SK-N-SH treated with all-trans-retinoic acid at 6 μM for 48 hours (cell line): ENCODE measurements at regions not wholly inside any gene's neighbourhood (a gene's known extent, or its start where the extent isn't known, plus 50 kb on each side); places are given as distances from the start of the nearest gene placed in this dataset.

Source experiments
- ATAC-seq: fragments of 200-7000 bp; cut with Tn5 transposase; 3 replicates; pipeline ENCODE4 v1.9.1; 2020; ENCODE audit warnings: mild to moderate bottlenecking, moderate library complexity
- ARNTL ChIP-seq: fragments of 450-650 bp; formaldehyde crosslinking; IDR thresholded peaks from 2 replicates; pipeline ENCODE4 v1.5.0; 2020; ENCODE audit warnings: low read depth, mild to moderate bottlenecking, moderate library complexity, borderline replicate concordance
- BACH2 ChIP-seq: fragments of 250-450 bp; sonication (Bioruptor Pico); IDR thresholded peaks from 2 replicates; pipeline ENCODE4 v1.9.0; 2021; ENCODE audit warnings: mild to moderate bottlenecking, borderline replicate concordance
- CSDC2 ChIP-seq: fragments of 250-450 bp; sonication (Bioruptor Pico); IDR thresholded peaks from 2 replicates; pipeline ENCODE4 v1.5.0; 2020; ENCODE audit warnings: mild to moderate bottlenecking, moderate library complexity
- ESRRG ChIP-seq: fragments of 250-450 bp; sonication (Bioruptor Pico); IDR thresholded peaks from 2 replicates; pipeline ENCODE4 v1.6.1; 2021; ENCODE audit warnings: mild to moderate bottlenecking
- GLIS3 ChIP-seq: fragments of 250-450 bp; sonication (Bioruptor Pico); IDR thresholded peaks from 2 replicates; pipeline ENCODE4 v1.5.0; 2020; ENCODE audit warnings: mild to moderate bottlenecking, moderate library complexity
- OSR1 ChIP-seq: fragments of 250-450 bp; sonication (Bioruptor Pico); IDR thresholded peaks from 2 replicates; pipeline ENCODE4 v1.8.0; 2022; ENCODE audit warnings: moderate library complexity, mild to moderate bottlenecking, inconsistent platforms
- PATZ1 ChIP-seq: fragments of 250-450 bp; sonication (Bioruptor Pico); IDR thresholded peaks from 2 replicates; pipeline ENCODE4 v1.8.0; 2020; ENCODE audit warnings: mild to moderate bottlenecking, moderate library complexity, borderline replicate concordance
- PPARA ChIP-seq: fragments of 250-450 bp; sonication (Bioruptor Pico); IDR thresholded peaks from 2 replicates; pipeline ENCODE4 v1.5.0; 2020; ENCODE audit warnings: mild to moderate bottlenecking, borderline replicate concordance
- RARB ChIP-seq: fragments of 250-450 bp; sonication (Bioruptor Pico); IDR thresholded peaks from 2 replicates; pipeline ENCODE4 v1.8.0; 2021; ENCODE audit warnings: mild to moderate bottlenecking, moderate library complexity
- SNAI2 ChIP-seq: fragments of 250-450 bp; sonication (Bioruptor Pico); IDR thresholded peaks from 2 replicates; pipeline ENCODE4 v1.5.0; 2020; ENCODE audit warnings: mild to moderate bottlenecking, moderate library complexity
- TCF4 ChIP-seq: fragments of 250-450 bp; sonication (Bioruptor Pico); IDR thresholded peaks from 2 replicates; pipeline ENCODE4 v1.8.0; 2021; ENCODE audit warnings: mild to moderate bottlenecking, moderate library complexity, borderline replicate concordance
- TOX ChIP-seq: fragments of 250-450 bp; sonication (Bioruptor Pico); IDR thresholded peaks from 2 replicates; pipeline ENCODE4 v1.8.0; 2021; ENCODE audit warnings: mild to moderate bottlenecking, moderate library complexity, borderline replicate concordance
- ZC3H10 ChIP-seq: fragments of 250-450 bp; sonication (Bioruptor Pico); IDR thresholded peaks from 2 replicates; pipeline ENCODE4 v1.5.1; 2021; ENCODE audit warnings: mild to moderate bottlenecking, moderate library complexity
- ZFP3 ChIP-seq: fragments of 250-450 bp; sonication (Bioruptor Pico); IDR thresholded peaks from 2 replicates; pipeline ENCODE4 v1.5.0; 2020; ENCODE audit warnings: mild to moderate bottlenecking, moderate library complexity
- ZFP30 ChIP-seq: fragments of 450-650 bp; formaldehyde crosslinking; IDR thresholded peaks from 2 replicates; pipeline ENCODE4 v1.5.0; 2022; ENCODE audit warnings: mild to moderate bottlenecking, moderate library complexity
- ZNF565 ChIP-seq: fragments of 450-650 bp; formaldehyde crosslinking; conservative IDR thresholded peaks from 2 replicates; pipeline ENCODE4 v1.5.0; 2020; ENCODE audit warnings: low read depth, mild to moderate bottlenecking, moderate library complexity
- ZNF70 ChIP-seq: fragments of 450-650 bp; formaldehyde crosslinking; IDR thresholded peaks from 2 replicates; pipeline ENCODE4 v1.5.0; 2020; ENCODE audit warnings: mild to moderate bottlenecking, moderate library complexity
- ZNF8 ChIP-seq: fragments of 450-650 bp; formaldehyde crosslinking; IDR thresholded peaks from 2 replicates; pipeline ENCODE4 v1.5.0; 2020; ENCODE audit warnings: mild to moderate bottlenecking, moderate library complexity
- TF ChIP-seq, protein P1 (sequence below): fragments of 250-450 bp; sonication (Bioruptor Pico); IDR thresholded peaks from 2 replicates; pipeline ENCODE4 v1.5.1; 2020; ENCODE audit warnings: low read depth, mild to moderate bottlenecking, moderate library complexity
- TF ChIP-seq, protein P2 (sequence below): fragments of 250-450 bp; sonication (Bioruptor Pico); IDR thresholded peaks from 2 replicates; pipeline ENCODE4 v1.5.1; 2021; ENCODE audit warnings: mild to moderate bottlenecking, moderate library complexity
- TF ChIP-seq, protein P3 (sequence below): fragments of 250-450 bp; sonication (Bioruptor Pico); IDR thresholded peaks from 2 replicates; pipeline ENCODE4 v1.8.0; 2021; ENCODE audit warnings: low read depth, mild to moderate bottlenecking, moderate library complexity, borderline replicate concordance

- ATAC-seq, result no peak
- no peak for TF ChIP-seq PATZ1
- TF ChIP-seq PPARA (CRISPR knock-in tag), result no peak
- TF ChIP-seq, protein P1, sequence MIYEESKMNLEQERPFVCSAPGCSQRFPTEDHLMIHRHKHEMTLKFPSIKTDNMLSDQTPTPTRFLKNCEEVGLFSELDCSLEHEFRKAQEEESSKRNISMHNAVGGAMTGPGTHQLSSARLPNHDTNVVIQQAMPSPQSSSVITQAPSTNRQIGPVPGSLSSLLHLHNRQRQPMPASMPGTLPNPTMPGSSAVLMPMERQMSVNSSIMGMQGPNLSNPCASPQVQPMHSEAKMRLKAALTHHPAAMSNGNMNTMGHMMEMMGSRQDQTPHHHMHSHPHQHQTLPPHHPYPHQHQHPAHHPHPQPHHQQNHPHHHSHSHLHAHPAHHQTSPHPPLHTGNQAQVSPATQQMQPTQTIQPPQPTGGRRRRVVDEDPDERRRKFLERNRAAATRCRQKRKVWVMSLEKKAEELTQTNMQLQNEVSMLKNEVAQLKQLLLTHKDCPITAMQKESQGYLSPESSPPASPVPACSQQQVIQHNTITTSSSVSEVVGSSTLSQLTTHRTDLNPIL, result no peak
- no peak for TF ChIP-seq TOX (CRISPR knock-in tag)
- TF ChIP-seq SNAI2, result no peak
These were observed 79.8 kb downstream of the MID1IP1 start for GRCh38 chrX:38881066-38881465.

- ATAC-seq, result no peak
- TF ChIP-seq GLIS3 (CRISPR knock-in tag), result no peak
- TF ChIP-seq TCF4, result no peak
- no peak for TF ChIP-seq ZNF70
- TF ChIP-seq ZNF565 (CRISPR knock-in tag), result no peak
- TF ChIP-seq, protein P2, sequence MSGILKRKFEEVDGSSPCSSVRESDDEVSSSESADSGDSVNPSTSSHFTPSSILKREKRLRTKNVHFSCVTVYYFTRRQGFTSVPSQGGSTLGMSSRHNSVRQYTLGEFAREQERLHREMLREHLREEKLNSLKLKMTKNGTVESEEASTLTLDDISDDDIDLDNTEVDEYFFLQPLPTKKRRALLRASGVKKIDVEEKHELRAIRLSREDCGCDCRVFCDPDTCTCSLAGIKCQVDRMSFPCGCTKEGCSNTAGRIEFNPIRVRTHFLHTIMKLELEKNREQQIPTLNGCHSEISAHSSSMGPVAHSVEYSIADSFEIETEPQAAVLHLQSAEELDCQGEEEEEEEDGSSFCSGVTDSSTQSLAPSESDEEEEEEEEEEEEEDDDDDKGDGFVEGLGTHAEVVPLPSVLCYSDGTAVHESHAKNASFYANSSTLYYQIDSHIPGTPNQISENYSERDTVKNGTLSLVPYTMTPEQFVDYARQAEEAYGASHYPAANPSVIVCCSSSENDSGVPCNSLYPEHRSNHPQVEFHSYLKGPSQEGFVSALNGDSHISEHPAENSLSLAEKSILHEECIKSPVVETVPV (CRISPR knock-in tag), result no peak
- TF ChIP-seq RARB (CRISPR knock-in tag), result no peak
- TF ChIP-seq ESRRG (CRISPR knock-in tag), result no peak
- TF ChIP-seq TOX (CRISPR knock-in tag), result no peak
- no peak for TF ChIP-seq ZNF8 (CRISPR knock-in tag)
- TF ChIP-seq BACH2 (CRISPR knock-in tag), result no peak
- TF ChIP-seq ZFP3 (CRISPR knock-in tag), result no peak
- no peak for TF ChIP-seq PPARA (CRISPR knock-in tag)
- TF ChIP-seq OSR1 (CRISPR knock-in tag), result no peak
- TF ChIP-seq PATZ1, result no peak
- no peak for TF ChIP-seq ARNTL (CRISPR knock-in tag)
- TF ChIP-seq ZFP30 (CRISPR knock-in tag), result no peak
- TF ChIP-seq, protein P3, sequence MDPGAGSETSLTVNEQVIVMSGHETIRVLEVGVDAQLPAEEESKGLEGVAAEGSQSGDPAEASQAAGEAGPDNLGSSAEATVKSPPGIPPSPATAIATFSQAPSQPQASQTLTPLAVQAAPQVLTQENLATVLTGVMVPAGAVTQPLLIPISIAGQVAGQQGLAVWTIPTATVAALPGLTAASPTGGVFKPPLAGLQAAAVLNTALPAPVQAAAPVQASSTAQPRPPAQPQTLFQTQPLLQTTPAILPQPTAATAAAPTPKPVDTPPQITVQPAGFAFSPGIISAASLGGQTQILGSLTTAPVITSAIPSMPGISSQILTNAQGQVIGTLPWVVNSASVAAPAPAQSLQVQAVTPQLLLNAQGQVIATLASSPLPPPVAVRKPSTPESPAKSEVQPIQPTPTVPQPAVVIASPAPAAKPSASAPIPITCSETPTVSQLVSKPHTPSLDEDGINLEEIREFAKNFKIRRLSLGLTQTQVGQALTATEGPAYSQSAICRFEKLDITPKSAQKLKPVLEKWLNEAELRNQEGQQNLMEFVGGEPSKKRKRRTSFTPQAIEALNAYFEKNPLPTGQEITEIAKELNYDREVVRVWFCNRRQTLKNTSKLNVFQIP, result no peak
- TF ChIP-seq, protein P1, result no peak
- no peak for TF ChIP-seq CSDC2 (CRISPR knock-in tag)
- TF ChIP-seq ZC3H10 (CRISPR knock-in tag), result no peak
- TF ChIP-seq, all 23 proteins: peak for 0
These were observed 80.5 kb downstream of the MID1IP1 start for GRCh38 chrX:38881727-38882126.

DNA sequence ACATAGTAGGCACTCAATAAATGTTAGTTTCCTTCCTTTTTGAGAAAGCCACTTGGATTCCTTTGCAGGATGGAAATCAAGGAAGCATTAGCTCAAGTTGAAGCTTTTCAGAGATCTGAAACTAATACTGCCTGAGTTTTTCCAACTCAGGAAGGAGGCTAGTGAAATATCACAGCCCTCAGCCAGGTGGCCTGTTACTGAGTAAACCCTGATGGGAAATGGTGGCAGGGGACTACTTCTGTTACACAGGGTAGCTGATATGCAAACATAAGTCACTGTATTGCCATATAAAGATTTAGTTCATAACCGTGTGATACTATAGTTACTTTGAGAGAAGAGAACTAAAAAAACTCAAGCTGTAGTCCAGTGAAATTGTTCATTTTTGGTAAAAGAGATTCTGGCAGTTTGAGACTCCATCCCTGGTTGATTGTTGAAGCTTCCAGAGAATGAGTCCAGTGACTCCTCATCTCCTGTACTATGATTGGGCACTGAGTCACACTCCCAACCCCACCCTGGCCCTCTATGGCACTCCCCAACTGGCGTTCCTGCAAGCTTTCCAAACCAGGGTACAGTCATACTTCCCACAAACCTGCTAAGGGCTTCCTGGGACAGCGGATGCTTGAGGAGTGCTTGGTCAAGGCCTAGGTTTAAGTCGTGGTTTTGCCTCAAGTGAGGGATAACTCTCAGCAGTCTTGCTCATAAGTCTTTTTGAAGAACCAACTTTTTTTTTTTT, 81.8 kb downstream of the MID1IP1 start:
- ATAC-seq, result no peak; the same call in 2 of the 3 replicates

More for the DNA sequence above, 81.8 kb downstream of the MID1IP1 start:
- TF ChIP-seq ESRRG (CRISPR knock-in tag) (no peak), TCF4 (no peak), BACH2 (CRISPR knock-in tag) (no peak), GLIS3 (CRISPR knock-in tag) (no peak), RARB (CRISPR knock-in tag) (no peak), PPARA (CRISPR knock-in tag) (no peak)
- TF ChIP-seq, protein P3, result no peak
- TF ChIP-seq, protein P1, result no peak
